CD4-positive, alpha-beta T cell treated with Interleukin-17A for 1 hour (primary cell): ENCODE measurements at regions not wholly inside any gene's neighbourhood (a gene's known extent, or its start where the extent isn't known, plus 50 kb on each side); places are given as distances from the start of the nearest gene placed in this dataset.

ENCODE experiments used
- DNase-seq: peaks from one replicate; pipeline ENCODE4 v3.0.0-alpha.2; 2020

DNA sequence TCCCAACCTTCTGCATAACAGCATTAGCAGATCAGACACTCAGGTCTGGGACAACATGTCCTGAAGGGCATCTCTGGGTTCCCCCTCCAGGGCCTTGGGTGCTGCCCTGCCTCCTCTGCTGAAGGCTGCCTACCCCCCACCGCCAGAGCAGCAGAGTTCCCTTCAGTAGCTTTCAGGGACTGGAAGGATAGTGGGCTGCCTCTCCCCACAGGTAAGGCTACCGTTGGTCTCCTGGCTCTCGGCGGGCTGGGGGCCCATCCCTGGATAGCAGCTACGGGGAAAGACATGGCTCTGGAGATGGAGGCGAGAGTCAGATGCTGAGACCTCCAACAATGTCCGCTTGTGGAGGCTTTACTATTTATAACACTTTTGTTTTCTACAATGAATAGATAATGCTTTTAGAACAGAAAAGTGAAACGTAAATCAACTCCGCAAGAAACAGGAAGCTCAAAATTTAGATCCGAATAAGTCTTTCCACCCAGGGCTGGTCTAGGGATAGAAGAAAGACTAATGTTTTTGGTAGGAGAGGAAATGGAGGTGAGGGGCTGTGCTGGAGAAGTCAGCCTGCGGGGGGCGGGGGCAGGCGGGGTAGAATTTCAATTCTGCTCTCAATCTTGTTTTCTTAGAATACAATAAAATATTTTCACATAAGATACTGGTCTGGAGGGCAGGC, 58.4 kb downstream of the ARL4C start:
- DNase-seq, result no peak

GRCh38 chr2:234437642-234438304, 59.1 kb downstream of the ARL4C start:
- no peak for DNase-seq

- DNase-seq, result no peak
These were observed 60.4 kb downstream of the ARL4C start for GRCh38 chr2:234436482-234436837.

- no peak for DNase-seq
These were observed 60.9 kb downstream of the ARL4C start for GRCh38 chr2:234435836-234436481.

- DNase-seq, result no peak
These were observed 63.7 kb downstream of the ARL4C start for GRCh38 chr2:234433201-234433600.

GRCh38 chr2:234430871-234431270, 66.0 kb downstream of the ARL4C start:
- DNase-seq, result no peak

DNA sequence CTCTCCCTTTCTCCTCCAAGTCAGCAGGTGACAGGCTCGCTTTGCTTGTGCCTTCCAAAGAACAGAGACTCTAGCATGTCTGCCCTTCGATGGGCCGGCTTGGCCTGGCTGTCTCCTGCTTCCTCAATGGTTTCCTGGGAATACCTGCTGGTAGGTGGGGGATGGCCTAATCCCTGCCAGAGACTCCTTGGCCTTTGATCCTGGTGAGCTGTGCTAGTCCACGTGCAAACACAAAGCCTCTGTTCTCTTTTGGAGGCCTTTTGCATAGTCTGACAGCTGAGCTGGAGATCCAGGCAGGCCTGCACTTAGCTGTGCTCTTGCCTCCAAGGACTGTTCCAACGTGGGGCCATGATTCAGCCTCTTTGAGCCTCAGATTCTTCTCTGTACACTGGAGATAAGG, 67.6 kb downstream of the ARL4C start:
- no peak for DNase-seq

GRCh38 chr2:234427081-234428061, 69.5 kb downstream of the ARL4C start:
- DNase-seq, result peak; percentile 49

DNA sequence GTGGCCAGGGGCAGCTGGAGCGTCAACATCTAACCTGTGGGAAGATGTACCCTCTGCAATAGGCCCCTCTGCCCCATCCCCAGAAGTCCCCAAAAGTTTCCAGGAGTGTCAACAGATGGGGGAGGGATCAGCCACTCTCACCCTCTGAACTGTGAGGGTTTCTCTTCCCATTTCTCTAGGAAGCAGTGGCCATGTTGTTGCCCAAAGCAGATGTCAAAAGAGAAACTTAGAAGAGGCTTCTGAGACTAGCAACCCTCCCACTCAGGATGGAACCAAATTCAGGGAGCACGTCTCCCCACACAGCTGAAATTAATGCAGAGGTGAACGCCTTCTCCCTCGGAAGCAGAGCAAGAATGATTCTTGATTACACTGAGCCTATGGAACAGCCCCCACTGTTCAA, 70.3 kb downstream of the ARL4C start:
- peak; percentile 37 for DNase-seq

DNA sequence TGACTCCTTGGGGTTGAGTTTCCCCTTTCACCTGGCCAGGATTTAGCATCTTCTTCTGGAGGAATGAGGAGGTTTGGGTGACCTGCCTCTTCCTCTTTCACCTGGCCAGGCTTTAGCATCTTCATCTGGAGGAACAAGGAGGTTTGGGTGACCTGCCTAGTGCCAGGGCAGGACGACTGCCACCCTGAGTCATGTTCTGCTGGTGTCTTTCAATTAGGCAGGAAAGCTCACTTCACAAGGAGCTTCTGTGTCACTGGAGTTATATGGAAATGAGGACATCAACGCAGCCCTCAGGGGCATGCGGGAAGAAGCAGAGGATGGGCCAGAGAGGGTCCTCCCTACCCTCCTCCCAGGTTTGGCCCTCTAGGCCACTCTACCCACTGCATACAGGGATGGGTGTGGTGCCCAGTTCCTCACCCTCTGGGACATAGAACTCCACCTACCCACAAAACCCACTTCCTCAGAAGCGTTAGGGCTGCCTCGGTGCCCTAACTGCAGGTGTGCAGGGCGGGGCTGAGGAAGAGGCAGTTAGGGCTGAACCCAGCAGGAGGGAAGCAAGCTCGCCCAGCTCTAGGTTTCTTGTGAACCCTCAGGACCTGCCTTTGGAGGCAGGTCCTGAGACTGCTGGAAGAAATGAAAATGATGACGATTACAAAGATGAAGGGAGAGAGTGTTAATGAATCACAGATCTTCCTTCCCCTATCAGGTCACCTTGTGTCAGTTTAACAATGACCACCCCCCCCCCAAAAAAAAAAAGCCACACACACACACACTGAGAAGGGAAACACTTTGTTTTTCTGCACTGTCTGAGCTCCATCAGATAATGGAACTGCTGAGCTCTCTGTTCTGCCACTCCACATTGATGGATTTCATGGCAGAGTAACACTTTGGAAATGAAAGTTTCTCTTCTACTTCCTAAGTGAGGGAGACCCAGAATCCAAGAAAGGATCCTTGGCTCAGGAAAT, 71.0 kb downstream of the ARL4C start:
- DNase-seq, result peak; percentile 89

DNA sequence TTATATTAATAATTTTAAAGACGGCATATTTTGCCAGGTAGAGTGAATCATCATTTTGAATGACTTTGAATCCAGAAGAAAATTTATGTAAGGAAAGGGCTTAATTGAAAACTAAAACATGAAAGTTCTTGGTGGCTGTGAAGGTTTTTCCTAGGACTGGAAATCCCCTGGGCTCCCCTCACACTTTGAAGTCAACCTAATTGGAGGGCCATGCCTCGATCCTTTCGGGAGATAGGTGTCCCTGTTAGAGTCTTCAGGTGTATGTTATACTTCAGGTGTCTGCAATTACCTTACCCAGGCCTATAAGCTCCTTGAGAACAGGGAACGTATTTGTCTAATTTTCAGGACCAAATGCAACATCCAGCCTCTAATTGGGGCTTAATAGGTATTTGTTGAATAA, 73.0 kb downstream of the ARL4C start:
- peak; percentile 41 for DNase-seq

DNA sequence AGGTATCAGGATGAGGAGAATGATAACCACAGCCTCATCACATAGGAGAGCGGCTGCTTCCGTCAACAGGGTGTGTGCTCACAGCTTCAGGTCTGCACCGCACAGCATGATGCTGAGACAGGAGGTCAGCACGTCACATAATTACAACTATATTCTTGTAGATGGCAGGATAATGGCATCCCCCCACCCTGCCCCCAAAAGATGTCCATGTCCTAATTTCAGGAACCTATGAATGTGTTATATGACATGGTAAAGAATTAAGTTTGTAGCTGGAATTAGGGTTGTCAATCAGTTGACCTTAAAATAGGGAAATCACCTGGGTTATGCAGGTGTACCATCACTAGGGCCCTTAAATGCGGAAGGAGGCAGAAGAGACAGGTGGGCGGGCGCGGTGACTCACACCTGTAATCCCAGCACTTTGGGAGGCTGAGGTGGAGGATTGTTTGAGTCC, 73.9 kb downstream of the ARL4C start:
- peak; percentile 81 for DNase-seq

GRCh38 chr2:234422273-234422732, 74.6 kb downstream of the ARL4C start:
- peak; percentile 41 for DNase-seq

GRCh38 chr2:234420408-234420807, 76.5 kb downstream of the ARL4C start:
- DNase-seq, result peak; percentile 49

GRCh38 chr2:234419726-234420125, 77.2 kb downstream of the ARL4C start:
- no peak for DNase-seq

DNA sequence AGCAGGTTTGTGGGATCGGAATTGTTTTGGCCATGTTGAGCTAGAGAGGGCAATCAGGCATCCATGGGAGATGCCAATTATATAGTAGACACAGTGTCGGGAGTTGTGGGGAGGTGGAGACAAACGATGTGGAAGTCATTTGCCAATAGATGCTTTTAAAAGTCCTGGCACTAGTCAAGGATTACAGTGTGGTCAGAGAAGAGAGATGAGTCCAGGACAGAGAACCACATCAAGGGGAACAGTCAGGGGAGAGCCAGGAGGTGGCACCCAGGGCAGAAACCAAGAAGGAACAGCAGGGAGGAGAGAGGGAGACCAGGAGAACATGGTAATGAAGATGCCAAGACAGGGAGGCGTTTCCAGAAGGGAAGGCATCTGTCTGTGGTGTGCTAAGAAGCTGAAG, 81.2 kb downstream of the ARL4C start:
- DNase-seq, result no peak

DNA sequence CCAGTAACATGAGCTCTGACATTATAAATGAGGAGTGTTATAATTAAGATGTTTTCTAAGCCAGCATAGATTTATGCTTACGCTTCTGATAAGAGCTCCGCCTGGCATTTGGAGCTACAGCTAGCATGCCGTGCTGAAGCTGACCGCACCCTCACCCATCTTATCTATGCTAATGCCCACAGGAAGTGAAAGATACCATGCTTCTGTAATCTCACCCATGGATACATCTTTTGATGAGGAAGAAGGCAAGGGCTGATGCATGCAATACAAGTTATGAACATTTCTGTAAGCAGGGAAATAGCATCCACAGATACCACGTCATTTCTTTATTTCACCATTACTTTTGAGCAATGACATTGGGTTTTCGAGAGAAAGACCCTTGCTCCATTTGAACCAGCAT, 82.3 kb downstream of the ARL4C start:
- DNase-seq, result no peak

DNA sequence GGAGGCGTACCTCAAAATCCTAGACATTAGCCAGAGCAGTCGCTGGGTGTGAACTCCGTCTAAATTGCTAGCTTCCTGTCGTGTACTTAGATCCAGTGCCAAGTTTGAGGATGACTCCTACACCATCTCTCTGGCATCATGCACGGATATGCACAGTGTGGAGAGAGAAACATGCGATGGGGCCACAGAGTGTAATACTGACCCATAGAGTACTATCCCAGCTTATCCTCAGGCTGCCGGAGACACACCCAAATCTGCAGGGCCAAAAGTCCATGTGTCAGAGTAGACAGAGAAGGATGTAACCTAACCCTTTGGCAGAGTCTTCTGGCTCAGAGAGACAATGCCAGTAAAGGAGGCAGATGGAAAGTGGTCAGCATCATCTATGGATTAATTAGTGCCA, 84.2 kb downstream of the ARL4C start:
- DNase-seq, result no peak

GRCh38 chr2:234411793-234412192, 85.1 kb downstream of the ARL4C start:
- DNase-seq, result no peak

- no peak for DNase-seq
These were observed 86.4 kb downstream of the ARL4C start for GRCh38 chr2:234410526-234410925.

GRCh38 chr2:234409590-234409989, 87.3 kb downstream of the ARL4C start:
- no peak for DNase-seq

- no peak for DNase-seq
These were observed 90.8 kb downstream of the ARL4C start for GRCh38 chr2:234406085-234406484.
